Retinal pigment epithelial cell (primary cell): ENCODE measurements at regions not wholly inside any gene's neighbourhood (a gene's known extent, or its start where the extent isn't known, plus 50 kb on each side); places are given as distances from the start of the nearest gene placed in this dataset.
A peak's percentile ranks its signal among the peaks of the same experiment; 100 is the strongest.

Experiments
- DNase-seq: peaks from one replicate; pipeline ENCODE4 v3.0.0-alpha.2; 2010; ENCODE audit warnings: low read depth
- H3K4me3 ChIP-seq: 2 replicates; pipeline ENCODE4 v1.5.1; 2011; ENCODE audit warnings: mild to moderate bottlenecking, low read length, control low read depth, moderate library complexity
- TF ChIP-seq, protein P1 (sequence below): conservative IDR thresholded peaks from 2 replicates; pipeline ENCODE4 v1.5.1; 2011; ENCODE audit warnings: low read depth, low read length, control low read depth, inconsistent platforms

DNA sequence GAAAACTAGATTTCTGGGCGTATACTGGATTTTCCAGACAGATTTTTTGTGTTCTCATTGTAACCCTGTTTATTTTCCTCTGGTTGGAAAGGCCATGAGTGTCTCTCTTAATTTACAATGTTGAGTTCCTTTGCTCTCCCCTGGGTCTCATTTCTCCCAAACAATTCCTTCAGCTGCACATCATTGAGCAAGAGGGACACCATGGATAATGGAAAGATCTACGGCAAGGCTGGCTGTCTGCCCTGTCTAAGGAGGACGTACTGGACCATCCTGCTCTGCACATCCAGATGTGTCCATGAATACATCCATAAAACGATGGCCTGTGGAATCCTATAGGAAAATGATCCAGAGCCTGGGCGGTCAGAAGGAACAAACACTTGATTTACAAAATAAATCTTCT, 258.1 kb upstream of the MCTP2 start:
- TF ChIP-seq, protein P1, sequence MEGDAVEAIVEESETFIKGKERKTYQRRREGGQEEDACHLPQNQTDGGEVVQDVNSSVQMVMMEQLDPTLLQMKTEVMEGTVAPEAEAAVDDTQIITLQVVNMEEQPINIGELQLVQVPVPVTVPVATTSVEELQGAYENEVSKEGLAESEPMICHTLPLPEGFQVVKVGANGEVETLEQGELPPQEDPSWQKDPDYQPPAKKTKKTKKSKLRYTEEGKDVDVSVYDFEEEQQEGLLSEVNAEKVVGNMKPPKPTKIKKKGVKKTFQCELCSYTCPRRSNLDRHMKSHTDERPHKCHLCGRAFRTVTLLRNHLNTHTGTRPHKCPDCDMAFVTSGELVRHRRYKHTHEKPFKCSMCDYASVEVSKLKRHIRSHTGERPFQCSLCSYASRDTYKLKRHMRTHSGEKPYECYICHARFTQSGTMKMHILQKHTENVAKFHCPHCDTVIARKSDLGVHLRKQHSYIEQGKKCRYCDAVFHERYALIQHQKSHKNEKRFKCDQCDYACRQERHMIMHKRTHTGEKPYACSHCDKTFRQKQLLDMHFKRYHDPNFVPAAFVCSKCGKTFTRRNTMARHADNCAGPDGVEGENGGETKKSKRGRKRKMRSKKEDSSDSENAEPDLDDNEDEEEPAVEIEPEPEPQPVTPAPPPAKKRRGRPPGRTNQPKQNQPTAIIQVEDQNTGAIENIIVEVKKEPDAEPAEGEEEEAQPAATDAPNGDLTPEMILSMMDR = no peak
- no peak overlapping the region for H3K4me3 ChIP-seq
- DNase-seq = no peak

DNA sequence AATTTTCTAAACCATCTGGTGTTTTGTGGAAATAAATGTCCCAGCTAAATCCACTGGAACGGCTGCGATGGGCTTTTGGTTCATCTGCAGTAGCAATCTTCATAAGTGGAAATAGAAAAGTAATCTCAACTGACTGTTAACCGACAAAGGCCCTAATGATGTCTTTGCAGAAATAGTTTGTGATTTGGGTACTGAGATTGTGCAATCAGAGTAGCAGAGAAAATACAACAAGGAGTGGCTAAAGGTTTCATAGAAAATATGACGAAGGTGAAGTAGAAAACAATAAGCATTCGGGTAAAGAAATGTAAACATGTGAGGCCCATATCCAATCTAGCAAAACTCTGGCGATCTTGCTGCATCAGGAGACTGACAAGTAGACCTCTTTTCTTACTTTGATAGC, 262.6 kb upstream of the MCTP2 start:
- TF ChIP-seq, protein P1 = no peak

DNA sequence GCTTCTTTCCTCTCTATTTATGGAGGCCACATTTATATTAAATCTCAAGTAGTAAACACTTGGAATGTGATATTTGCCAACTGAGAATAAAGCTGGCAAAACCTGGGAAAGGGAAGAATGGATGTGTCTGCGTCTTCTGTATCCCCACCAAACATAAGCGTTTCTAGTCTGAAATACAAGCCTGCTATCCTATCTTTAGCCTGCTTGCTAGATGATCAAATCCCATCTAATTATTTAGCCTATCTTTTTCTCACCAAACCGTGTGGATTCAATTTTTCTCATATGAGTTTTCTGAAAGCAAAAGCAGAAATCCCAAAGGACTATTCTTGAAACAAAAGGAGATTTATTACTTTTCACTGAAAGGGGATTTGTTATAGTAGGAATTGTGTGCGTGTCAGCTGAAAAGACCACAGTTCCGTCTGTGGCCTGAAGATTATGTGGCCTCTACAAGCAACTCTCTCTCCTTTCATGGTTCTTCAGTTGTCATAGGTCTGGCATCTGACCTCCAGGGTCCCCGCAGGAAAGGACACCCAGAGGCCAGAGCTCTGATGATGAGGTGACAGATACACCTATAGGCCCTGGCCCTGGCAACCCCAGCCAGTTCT, 266.0 kb upstream of the MCTP2 start:
- TF ChIP-seq, protein P1 = no peak
- DNase-seq = no peak

More for the DNA sequence above, 262.6 kb upstream of the MCTP2 start:
- no peak overlapping the region for H3K4me3 ChIP-seq
- DNase-seq = no peak

DNA sequence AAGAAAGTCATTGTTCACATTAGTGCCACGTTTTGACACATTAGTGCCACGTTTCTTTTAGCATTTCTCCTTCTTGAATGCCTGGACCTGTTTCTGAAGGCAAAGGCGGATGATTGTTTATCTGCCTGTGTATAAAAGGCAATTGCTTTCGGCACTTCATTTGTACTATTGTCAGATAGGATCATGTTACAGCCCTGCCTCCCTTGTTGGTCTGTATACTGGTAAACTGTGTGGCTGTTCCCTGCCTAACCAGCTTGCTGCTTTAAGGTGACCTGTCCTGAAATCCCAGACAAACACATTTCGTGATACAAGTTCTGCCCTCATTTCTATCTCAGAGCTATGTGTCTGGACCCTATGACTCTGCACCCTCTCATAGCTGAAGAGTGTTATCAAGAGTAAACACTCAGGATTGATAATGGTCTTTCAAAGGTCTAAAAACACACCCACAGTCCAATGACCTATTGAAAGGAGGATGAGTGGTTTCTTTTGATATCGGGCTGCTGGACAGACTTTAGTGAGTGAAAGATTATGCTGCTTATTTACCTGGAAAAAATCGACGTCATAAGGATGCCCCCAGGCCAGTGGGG, 276.3 kb upstream of the MCTP2 start:
- no peak for DNase-seq
- no peak overlapping the region for H3K4me3 ChIP-seq
- TF ChIP-seq, protein P1 = no peak

More for the DNA sequence above, 266.0 kb upstream of the MCTP2 start:
- H3K4me3 ChIP-seq = no peak overlapping the region

DNA sequence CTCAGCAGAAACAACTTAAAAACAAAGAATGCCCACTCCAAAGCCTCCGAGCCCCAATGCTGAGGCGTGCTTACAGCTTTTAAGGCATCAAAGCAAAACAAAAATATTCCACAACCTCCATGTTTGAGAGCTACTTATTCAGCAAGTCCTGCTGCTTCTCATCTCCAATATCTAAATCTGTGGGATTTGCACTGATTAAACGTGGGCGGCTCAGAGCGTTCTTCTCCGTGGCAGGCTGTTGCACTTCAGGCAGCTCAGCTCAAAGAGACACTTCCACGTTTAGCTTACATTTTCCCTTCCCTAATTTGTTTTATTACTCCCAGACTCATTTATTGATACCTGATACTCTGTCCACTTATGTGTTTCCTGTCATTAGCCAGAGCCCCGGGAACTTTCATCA, 282.6 kb upstream of the MCTP2 start:
- no peak overlapping the region for H3K4me3 ChIP-seq
- DNase-seq = no peak
- TF ChIP-seq, protein P1 = no peak

DNA sequence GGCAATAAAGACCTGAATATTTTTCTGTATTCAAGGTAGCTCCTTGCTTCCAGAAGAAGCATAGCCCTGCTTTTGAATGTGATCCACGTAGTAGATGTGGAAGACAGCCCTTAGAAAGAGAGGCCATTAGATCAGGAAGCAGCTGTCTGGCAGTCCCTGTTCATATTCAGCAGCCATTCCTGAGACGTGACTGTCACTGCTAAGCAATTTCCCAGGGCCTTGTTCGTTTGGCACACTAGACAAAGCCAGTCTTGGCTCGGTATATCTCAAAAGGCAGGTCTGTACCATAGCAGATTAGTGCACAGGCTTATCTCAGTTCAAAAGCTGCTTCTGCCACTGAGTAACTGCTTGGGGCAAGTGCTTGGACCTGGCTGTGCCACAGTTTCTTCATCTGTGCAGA, 287.8 kb upstream of the MCTP2 start:
- TF ChIP-seq, protein P1 = no peak
- H3K4me3 ChIP-seq = no peak overlapping the region
- DNase-seq = peak; percentile 20

DNA sequence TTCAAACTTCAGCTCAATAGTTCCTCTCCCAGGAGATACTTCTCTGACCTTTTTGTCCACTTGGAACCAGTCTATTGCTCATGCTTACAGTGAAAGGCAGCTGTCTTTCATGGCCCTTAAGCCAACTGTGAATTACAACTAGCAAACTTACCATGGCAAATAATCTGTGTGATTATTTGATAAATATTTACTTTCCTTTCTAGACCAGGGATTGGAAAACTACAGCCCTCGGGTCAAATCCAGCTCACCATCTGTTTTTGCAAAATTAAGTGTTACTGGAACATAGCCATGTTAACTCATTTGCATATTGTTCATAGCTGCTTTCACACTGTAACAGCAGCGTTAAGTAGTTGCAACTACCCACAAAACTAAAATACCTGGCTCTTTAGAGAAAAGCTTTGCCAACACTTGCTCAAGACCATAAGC, 289.1 kb upstream of the MCTP2 start:
- no peak overlapping the region for H3K4me3 ChIP-seq
- TF ChIP-seq, protein P1 = no peak
- DNase-seq = peak; percentile 32
